ENCODE measurements at regions not wholly inside any gene's neighbourhood (a gene's known extent, or its start where the extent isn't known, plus 50 kb on each side); places are given as distances from the start of the nearest gene placed in this dataset.
"Not testable (repeated sequence)": the region's sequence is repeated elsewhere in the genome, so short reads cannot be mapped to it uniquely, and the experiment has no call there.

DNA sequence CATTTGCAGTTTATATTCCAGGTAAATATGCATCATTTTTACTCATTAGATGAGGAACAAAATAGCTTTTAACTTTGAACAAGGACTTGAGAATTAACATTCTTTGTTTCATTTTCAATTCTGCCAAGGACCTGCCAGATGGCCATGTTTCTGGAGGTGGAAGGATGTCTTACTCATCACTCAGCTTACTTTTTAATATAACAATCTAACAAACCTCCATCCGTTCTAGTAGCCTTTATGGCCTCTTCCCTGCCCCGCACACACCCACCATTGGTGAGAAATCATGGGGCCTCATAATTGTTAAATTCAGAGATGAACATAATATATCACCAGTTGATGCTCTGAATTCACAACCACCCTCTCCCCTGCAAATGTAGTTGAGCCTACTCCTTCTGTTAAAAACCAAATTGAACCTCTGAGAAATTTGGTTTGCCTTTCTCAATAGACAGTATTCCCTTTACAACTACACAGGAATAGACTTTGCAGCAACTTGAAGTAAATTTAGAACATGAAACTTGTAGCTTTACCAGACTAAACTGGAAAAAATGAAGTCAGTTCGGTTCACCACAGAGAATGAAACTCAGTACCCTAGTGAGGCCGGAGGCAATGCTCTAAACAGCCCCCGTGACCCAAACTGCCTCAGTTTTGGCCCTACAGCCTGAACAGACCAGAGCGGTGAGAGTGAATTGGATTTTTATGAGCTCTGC lies 50.1 kb upstream of the ACSL4 start:
- DNase-seq (ENCODE audit: low read depth in 3 of 3, low spot score in 1 of 3) = no peak

DNA sequence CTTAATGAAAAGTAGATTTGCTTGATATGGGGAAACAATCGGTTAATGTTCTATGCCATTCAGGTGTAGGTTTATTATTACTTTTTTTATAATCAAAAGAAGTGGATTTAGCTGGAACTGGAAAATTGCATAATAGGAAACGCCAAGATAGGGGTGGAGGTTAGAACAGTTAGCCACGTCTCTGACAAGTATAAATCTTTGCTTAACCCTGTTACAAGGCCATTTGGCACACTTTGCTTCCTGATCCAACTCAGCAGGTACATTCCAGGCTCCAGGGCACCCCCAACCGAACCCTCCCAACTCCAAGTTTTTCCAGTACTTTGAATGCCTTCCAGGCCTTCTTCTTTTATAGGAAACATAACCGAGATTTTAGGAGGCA lies 50.6 kb upstream of the ACSL4 start:
- no peak for DNase-seq (ENCODE audit: low read depth in 3 of 3, low spot score in 1 of 3)

DNA sequence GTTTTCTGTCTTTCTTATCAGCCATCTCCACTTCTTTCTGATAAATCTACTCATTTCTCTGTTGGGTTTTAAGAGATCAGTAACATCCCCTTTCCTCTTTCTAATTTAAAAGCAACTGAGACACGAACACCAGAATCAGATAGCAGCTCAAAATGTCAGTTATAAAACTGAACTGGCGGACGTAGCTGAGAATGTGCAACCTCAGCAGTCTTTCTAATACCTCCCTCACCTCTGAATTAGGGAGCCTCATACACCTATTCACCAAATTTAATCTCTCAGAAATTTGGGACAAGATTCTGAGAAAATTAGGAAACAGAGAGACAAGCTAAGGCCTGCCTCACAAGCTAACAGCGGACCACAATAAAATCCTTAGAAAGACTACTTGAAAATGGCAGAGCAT lies 52.0 kb upstream of the ACSL4 start:
- DNase-seq (ENCODE audit: low read depth in 3 of 3, low spot score in 1 of 3) = no peak

DNA sequence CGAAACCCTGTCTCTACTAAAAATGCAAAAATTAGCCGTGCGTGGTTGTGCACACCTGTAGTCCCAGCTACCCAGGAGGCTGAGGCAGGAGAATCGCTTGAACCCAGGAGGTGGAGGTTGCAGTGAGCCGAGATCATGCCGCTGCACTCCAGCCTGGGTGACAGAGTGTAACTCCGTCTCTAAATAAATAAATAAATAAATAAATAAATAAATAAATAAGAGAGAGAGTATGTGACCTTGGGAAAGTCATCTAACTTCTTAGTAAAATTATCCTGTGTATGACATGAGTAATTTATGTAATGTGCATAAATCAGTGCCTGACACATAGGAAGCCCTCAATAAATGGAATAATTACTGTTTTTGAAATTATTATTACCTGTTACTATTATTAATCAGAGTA lies 57.5 kb upstream of the ACSL4 start:
- not testable (repeated sequence) for DNase-seq (ENCODE audit: low read depth in 3 of 3, low spot score in 1 of 3)

DNA sequence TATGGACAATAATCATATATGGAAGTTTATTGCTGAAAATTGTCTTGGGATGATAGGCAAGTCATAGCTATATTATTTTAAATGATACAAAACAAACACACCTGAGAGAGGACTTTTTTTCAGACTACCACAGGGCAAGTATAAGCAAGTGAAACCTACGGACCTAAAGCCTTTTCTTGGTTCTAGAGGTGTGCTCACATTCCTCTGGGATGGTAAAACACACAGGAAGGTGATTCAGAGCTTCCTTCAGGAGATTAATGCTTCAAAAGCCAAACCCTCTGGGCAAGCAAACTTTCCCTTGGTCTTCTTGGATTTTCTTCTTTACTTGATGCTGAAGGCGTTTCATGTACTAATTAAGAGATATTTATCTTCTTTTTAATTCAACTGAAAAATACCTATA lies 60.1 kb upstream of the ACSL4 start:
- DNase-seq (ENCODE audit: low read depth in 3 of 3, low spot score in 1 of 3) = no peak

DNA sequence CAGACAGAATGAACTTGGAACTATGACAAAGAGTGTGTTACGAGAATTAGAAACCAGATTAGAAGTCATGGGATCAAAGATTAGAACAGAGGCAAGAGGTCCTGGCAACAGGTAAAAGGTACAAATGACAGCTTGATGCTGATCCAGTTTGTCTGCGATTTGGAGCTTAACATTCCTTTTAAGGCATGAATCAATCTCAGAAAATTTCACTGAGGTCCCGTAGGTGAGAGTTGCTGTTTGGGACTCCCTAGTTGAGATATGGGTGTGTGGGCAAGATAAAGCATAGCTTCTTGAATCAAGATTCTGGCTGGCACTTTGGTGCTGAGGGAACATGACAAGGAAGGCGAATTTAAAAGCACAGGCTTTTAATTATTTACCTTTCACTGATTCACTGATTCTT lies 62.6 kb upstream of the ACSL4 start:
- DNase-seq (ENCODE audit: low read depth in 3 of 3, low spot score in 1 of 3) = no peak

DNA sequence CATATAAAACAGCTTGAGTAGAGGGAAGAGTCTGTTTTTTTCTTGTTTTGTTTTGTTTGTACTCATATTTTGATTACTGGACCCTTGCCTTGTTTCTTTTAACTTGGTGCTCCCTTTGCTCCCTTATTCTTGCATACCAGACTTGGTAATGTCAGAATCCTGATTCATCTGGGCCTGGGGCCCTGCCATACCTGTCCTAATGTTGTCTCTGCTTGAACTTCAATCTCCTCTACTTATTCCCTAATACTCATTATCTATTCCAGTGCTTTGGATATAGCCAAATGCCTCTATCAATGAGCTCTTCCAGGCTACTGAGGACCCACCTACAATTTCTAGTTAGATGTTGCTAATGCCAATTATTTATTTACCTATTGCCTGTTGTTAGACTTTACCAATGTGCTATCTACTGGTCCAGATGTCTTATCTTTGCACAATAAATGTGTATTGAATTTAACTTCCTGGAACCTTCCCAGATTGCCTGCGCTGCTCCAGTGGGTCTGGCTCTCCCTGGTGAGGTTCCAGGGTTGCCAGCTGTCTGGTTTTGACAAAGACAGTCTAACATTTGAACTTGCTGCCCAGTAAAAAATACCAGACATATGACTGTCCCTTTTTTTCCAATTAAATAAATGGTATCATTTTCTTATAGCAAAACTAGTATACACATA lies 64.4 kb upstream of the ACSL4 start:
- DNase-seq (ENCODE audit: low read depth in 3 of 3, low spot score in 1 of 3) = no peak

DNA sequence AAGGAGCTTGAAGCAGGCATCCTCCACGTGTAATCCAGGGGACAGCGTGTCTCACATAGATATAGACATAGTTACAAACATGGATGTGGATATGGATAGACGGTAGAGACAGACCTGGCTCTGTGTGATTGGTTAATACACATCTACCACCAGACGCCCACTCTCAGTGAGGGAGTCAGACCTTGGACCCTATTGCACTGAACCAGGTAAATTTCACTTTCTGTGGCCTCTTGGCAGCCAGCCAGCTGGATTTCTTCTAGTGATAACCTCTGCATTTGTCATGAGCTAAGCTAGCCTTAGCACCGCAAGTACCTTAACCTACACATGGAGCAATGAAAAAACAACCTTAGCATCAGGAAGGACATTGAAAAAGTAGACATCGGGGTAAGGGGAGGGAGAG lies 79.2 kb upstream of the ACSL4 start:
- no peak for DNase-seq (ENCODE audit: low read depth in 3 of 3, low spot score in 1 of 3)

DNA sequence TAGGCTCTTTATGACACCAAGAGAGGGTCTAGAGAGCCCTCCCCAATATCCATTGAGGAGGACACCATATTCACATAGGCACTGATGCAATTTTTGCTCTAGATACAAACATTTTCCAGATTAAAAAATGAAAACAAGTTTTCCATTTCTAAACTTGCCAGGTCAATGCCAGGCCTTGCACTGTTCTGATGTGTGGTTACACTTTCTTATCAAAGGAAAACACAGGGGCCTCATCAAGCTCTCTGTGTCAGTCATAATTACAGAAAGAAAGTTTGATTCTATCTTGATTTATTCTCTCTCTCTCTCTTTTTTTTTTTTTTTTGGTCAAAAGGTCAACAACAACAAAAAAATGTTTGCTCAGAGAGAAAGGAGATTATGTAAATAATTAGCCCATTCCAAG lies 80.2 kb upstream of the ACSL4 start:
- no peak for DNase-seq (ENCODE audit: low read depth in 3 of 3, low spot score in 1 of 3)

DNA sequence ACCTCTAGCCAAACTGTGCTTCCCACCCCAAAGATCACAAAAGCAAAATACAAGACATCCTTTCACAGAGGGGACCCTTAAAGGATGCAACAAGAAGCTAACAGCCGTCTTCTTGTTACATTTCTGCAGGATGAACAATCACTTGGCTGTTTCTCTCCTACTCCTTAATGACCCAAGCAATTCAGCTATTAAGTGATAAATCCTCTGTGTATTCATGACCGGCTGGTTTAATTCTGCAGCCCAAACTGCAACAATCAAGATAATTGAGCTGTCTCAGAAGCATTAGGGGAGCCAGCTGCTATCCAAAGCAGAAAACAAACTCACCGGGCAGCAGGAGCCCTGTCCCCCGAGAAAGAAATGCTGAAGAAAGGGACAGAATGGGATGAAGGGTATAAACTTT lies 85.9 kb upstream of the ACSL4 start:
- no peak for DNase-seq (ENCODE audit: low read depth in 3 of 3, low spot score in 1 of 3)

DNA sequence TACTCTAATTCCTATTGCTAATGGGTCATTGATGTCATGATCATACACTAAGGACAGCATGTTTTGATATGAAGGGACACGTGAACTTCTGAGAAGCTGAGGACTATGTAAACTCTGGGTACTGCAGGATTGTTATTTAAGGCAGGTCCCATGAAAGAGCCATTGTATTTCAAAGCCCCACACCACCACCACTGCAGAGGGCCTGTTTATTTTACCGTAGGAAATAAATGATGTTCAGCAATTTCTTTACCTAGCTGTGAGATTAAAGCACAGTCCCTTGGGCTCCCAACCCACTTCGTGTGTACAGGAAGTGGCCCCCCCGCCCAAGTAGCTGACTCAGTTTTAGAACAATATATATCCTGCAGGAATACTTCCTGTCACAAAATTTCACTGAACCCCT lies 89.8 kb upstream of the ACSL4 start:
- DNase-seq (ENCODE audit: low read depth in 3 of 3, low spot score in 1 of 3) = no peak

DNA sequence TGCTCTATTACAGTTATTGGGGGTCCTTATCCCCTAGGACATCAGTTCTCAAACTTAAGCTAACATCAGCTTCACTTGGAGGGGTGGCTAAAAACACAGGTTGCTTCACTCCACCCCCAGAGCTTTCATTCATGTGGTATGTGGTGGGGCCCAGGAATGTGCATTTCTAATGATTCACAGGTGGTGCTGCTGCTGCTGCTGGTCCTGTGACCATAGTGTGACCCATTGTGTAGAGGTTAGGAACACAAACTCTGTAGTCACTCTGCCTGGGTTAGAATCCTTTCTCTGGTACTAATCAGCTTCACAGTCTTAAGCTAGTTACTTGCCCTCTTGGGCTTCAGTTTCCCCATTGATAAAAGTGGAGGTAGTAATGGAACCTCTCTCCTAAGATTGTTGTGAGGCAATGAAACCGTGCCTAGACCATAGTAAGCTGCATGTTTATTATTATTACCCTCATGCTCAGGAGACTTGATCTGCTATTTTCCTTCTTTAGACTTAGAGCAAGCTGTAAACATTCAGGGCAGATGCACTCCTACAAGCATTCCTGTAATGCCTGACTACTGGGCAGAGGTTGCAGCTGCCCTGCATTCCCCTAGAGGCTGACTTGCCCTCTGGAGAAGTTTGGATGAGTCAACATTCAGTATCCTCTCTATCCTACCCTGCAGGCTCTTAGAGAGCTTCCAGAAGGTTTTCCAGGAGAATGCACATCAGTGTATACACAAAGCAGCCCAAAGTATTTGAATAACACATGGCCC lies 94.1 kb upstream of the ACSL4 start:
- DNase-seq (ENCODE audit: low read depth in 3 of 3, low spot score in 1 of 3) = no peak

DNA sequence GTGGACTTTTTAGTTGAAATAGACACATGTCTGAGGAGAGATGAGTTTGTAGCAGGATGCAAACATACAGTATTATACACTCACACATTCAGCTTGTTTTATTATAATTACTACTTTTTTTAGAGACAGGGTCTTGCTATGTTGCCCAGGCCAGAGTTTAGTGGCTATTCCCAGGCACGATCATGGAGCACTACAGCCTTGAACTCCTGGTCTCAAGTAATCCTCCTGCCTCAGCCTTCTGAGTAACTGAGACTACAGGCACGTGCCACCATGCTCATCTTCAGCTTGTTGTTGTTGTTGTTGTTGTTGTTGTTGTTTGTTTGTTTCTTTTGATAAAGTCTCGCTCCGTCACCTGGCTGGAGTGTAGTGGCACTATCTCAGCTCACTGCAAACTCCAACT lies 94.7 kb upstream of the ACSL4 start:
- no peak for DNase-seq (ENCODE audit: low read depth in 3 of 3, low spot score in 1 of 3)

DNA sequence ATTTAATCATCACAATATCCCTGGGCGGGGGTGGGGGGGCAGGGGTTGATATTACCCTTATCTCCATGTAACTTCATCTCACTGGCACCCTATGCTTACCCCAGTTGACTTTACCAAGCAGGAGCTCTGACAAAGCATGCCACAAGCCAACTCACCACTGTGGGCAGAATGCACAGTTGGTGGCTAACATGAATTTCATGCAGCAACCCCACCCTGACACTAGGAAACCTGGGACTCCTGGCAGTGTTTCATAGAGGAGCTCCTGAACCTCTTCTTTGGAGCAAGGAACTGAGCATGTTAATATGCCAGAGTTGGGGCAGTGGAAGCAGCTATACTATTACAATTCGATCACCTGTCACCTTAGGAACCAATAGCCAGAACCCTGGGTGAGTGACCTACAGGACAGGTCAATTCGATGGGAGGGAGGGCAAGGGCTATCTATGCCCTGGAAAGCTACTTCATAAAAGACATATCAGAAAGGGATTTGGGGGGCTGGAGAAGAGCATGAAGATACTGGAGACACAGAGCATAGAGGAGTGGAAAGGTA lies 97.2 kb upstream of the ACSL4 start:
- no peak for DNase-seq (ENCODE audit: low read depth in 3 of 3, low spot score in 1 of 3)

DNA sequence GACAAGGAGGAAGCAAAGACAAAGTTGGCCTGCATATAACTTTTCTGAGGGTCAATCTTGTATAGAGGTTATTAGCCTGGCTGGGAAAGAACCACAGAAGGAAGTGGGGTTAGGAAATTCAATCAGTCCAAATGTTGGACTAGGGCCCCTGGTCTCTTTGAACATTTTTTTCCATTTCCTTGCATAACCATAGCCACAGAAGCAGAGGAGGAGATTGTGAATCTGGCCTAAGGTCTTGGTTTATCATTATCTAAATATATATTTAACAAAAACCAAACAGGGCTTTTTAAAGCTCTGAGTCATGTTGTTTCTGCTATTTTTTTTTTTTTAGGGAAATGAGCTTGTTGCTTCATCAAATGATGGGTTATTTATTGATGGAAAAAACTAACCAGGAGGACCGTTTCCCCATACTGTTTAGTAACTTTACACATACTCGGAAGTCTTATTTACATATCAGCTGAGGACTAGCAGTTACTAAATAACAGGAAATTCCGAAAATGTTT lies 97.7 kb upstream of the ACSL4 start:
- no peak for DNase-seq (ENCODE audit: low read depth in 3 of 3, low spot score in 1 of 3)

DNA sequence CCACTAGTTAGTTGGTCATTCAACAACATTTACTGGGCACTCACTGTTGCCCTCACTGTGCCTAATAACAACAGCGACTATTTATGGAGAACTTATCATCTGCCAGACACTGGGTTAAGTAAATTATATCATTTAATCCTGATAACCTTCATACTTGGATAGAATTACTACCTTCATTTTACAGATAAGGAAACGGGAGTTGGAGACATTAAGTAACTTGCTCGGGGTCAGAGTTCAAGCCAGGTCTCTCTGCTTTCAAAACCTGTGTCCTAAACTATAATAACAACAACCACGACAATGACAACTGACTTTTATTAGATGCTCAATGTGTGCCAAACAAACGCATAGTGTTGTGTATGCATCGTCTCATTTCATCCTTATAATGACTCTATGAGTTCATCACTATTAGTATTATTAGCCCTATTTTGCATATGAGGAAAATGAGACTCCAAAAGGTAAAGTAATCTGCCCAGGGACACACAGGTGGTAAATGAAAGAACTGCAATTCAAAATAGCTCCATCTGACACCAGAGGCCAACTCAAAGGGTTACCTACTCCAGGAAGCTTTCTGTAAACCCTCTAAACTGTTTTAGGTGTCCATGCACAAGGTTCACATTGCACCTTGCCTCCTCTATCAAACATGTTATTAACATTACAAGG lies 98.4 kb upstream of the ACSL4 start:
- no peak for DNase-seq (ENCODE audit: low read depth in 3 of 3, low spot score in 1 of 3)

DNA sequence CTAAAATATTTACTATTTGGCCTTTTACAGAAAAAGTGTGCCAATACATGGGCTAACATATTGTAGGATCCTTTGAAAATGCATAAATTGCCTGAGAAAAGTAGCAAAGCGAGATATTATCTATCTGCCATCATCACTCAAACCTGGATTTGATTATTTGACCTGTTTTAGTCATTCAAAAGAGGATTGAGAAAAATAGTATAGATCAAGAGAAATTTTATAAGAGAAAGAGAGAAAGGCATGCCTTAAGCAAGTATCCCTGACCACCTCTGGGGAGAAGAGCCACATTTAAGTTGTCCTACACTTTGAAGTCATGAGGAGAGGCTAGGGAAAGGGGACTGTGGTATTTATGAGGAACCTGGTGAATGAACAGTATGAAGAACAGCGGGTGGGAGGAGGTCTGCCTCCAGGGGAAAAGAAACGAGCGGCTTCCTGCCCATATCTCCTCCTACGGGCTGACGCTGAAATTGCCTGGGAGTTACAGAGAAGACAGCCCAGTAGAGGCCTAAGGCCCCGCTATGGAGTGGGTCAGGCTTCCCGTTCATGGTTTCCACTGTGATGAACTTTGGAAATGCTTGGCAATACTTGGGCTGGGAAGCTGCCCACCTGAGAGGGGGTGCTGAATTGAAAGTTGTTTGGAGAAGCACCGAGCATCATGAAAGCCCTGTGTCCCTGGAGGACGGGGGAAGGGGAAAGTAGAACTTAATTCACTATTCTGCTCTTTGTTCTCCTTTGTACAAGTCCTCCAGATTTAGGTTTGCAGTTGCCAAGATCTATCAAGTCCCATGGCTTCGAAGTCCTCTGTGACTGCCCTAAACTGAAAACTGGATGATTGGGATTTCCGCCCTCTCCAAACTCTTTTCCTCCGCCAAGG lies 106.9 kb upstream of the ACSL4 start:
- no peak for DNase-seq (ENCODE audit: low read depth in 3 of 3, low spot score in 1 of 3)

DNA sequence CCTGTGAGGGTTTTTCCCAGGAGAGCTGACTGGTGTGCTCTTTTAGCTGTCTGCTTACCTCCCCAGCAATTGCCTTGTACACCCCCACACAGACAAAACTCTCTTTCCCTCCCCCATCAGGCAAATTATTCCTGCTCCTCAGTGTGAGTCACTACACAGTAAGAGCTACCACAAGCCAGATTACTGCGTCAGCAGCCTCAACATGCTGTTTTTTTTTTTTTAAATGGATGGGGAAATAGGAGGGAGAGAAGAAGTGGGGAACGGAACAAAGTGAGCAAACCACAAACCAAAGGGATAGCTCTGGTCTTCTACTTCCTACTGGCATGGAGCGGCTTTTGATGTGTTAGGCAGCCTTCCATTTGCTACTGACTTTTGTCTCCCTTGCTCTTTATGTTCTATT lies 107.5 kb upstream of the ACSL4 start:
- no peak for DNase-seq (ENCODE audit: low read depth in 3 of 3, low spot score in 1 of 3)

DNA sequence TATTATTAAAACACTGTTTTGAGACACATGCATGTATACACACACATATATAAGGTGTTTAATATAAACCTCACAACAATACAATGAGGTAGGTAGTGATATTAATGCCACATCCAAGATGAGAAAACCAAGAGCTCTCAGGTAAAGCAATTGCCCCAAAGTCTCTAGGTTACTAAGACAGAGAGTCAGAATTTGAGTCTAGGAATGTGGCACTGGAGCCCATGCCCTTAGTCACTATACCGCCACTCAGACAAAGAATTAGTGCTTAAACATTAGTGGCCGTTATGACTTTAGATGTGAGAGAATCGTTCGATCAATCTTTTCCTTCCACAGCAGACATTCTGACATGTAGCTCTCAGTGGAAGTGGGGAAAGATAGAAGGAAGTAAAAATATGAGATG lies 108.2 kb upstream of the ACSL4 start:
- no peak for DNase-seq (ENCODE audit: low read depth in 3 of 3, low spot score in 1 of 3)

DNA sequence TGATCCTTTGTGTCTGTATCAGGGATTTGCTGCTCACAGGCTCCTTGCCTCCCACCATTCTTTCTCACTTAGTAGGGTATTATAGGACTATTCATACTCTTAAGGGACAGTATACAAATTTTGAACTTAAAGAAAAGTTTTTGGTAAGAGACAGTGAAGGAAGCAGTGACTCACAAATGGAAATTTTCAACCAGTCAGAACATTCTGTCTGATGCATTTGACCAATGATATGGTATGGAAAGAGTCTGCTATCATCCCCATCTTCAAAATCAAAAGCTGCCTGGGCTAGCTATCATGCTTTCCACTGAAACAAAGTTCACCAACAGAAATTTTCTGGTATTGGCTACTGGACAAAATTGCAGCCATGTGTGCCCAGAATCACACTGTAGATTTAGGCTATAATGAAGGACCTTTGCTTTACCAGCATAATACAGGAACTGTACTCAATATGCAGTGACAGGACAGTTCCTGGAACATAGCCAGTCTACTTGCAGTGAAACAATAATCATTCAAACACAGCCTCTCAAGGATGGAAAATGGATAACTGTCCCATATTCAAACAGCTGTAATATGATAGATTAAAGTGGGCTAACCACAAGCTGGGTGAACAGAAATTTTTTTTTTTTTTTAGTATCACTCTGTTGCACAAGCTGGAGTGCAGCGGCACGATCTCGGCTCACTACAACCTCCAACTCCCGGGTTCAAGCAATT lies 109.0 kb upstream of the ACSL4 start:
- DNase-seq (ENCODE audit: low read depth in 3 of 3, low spot score in 1 of 3) = no peak
